BLaER1 treated with 17β-estradiol and CSF1 and Interleukin-3, amounts not matched to agents 10 nM and 100 nM (cell line): ENCODE measurements at regions not wholly inside any gene's neighbourhood (a gene's known extent, or its start where the extent isn't known, plus 50 kb on each side); places are given as distances from the start of the nearest gene placed in this dataset.
A peak's percentile ranks its signal among the peaks of the same experiment; 100 is the strongest.
"Not testable (repeated sequence)": the region's sequence is repeated elsewhere in the genome, so short reads cannot be mapped to it uniquely, and the experiment has no call there.

Experiments used
- H3K27ac ChIP-seq, 11 experiments: shearing (Covaris generic); formaldehyde crosslinking; 2 replicates each; pipeline ENCODE4 v1.8.1; 2022
- H3K27me3 ChIP-seq, 11 experiments: shearing (Covaris generic); formaldehyde crosslinking; 2 replicates each; pipeline ENCODE4 v1.8.1; 2022
- H3K36me3 ChIP-seq, 11 experiments: shearing (Covaris generic); formaldehyde crosslinking; 2 replicates each; pipeline ENCODE4 v1.8.1; 2022
- H3K4me1 ChIP-seq, 10 experiments: shearing (Covaris generic); formaldehyde crosslinking; 2 replicates each; pipeline ENCODE4 v1.8.1; 2022
- H3K4me2 ChIP-seq, 11 experiments: shearing (Covaris generic); formaldehyde crosslinking; 2 replicates each; pipeline ENCODE4 v1.8.1; 2022
- H3K4me3 ChIP-seq, 10 experiments: shearing (Covaris generic); formaldehyde crosslinking; 2 replicates each; pipeline ENCODE4 v1.8.1; 2022
- H3K9ac ChIP-seq, 11 experiments: shearing (Covaris generic); formaldehyde crosslinking; 2 replicates each; pipeline ENCODE4 v1.8.1; 2022
- H3K9me3 ChIP-seq, 11 experiments: shearing (Covaris generic); formaldehyde crosslinking; replicated peaks in 1 of 11; 2 replicates each; pipeline ENCODE4 v1.8.1; 2022
- H4K20me1 ChIP-seq, 11 experiments: shearing (Covaris generic); formaldehyde crosslinking; 2 replicates each; pipeline ENCODE4 v1.8.1; 2022
- Cebpa-rat ChIP-seq, 11 experiments: shearing (Covaris generic); IDR thresholded peaks; 2 replicates each; pipeline ENCODE4 v1.8.1; 2022

DNA sequence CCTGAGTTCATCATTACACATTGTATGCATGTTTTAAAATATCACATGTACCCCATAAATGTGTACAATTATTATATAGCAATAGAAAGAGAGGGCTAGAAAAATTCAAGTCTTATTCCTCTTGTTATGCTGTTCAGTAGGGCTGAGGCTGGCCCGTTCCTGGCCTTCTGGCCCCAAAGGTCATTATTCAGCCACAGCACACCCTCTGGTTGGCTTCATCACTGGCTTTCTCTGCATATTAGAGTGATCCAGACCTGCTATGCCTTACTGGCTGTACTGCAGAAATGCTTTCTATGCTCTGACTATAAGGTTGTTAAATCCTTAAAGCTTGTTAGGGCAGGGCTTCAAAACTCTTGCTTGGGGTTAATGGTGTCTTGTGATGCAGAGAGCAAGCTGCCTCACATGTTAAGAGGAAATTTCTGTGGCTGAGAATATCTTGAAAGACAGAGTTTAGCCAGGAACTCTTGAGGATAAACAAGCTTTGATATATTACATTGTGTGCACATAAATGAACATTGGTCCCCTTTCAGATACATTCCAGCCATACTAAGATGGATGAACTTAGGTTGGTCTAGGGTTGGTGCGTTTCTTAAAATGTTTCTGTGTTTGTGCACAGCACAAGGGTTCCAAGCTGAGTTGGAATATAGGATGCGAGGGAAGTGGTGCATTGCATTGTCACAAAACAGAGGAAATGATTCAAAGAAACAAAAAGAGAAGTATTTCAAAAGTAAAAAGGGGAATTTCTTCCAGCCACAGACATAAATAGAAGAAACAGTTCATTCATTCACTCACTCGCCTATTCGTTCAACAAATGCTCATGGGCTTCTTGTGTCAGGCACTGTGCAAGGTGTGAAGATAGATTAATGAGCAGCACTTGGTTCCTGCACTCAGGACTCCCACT, 61.6 kb upstream of the WDR11 start:
- no peaks in the 10 kb centered on the region for H4K20me1 ChIP-seq
- H3K27me3 ChIP-seq = no peaks in the 10 kb centered on the region
- peak overlapping the region in 9 of 11 experiments; percentile 20 to 82 (median 73); a peak in 17 of 22 replicates for H3K27ac ChIP-seq
- no peaks in the 10 kb centered on the region for H3K9me3 ChIP-seq
- H3K4me3 ChIP-seq = no peak overlapping the region
- H3K9ac ChIP-seq = peak overlapping the region in 7 of 11 experiments; percentile 13 to 68 (median 48); a peak in 11 of 22 replicates
- peaks cover 18 to 65% (median 50%) of the 10 kb centered on the region in 10 experiments for H3K4me1 ChIP-seq
- no peak for TF ChIP-seq Cebpa-rat (IDR thresholded peaks at IDR 0.05)
- peak overlapping the region in 10 of 11 experiments; percentile 5 to 92 (median 76); a peak in 20 of 22 replicates for H3K4me2 ChIP-seq
- H3K36me3 ChIP-seq = no peaks in the 10 kb centered on the region

GRCh38 chr10:120791316-120791715, 59.8 kb upstream of the WDR11 start:
- no peak for TF ChIP-seq Cebpa-rat (IDR thresholded peaks at IDR 0.05)
- Histone ChIP-seq H3K4me3 (no peak overlapping the region), H3K27me3 (no peaks in the 10 kb centered on the region)

DNA sequence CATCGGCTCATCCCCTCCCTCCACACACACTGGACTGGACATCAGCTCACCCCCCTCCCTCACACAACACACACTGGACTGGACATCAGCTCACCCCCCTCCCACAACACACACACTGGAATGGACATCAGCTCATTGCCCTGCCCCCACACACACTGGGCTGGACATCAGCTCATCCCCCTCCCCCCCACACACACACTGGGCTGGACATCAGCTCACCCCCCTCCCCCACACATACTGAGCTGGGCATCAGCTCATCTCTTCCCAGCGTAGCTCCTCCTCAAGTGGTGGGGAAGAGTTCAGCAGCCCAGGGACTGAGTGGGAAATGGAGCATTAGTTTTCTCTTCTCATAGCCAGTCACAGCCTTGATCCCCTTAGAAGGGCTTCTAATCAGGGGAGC, 58.1 kb upstream of the WDR11 start:
- Histone ChIP-seq H3K4me1 (peaks cover 18 to 66% (median 52%) of the 10 kb centered on the region in 10 experiments), H3K9me3 (peaks cover 0 to 6% (median 5%) of the 10 kb centered on the region in 11 experiments; a peak in 17 of 22 replicates), H3K4me3 (no peak overlapping the region), H3K9ac (no peak overlapping the region), H4K20me1 (no peaks in the 10 kb centered on the region), H3K27me3 (no peaks in the 10 kb centered on the region), H3K36me3 (no peaks in the 10 kb centered on the region), H3K4me2 (peak overlapping the region in 6 of 11 experiments; percentile 10 to 55 (median 46); a peak in 5 of 22 replicates), H3K27ac (peak overlapping the region in 2 of 11 experiments; percentile 2 to 27; a peak in 4 of 22 replicates)
- no peak for TF ChIP-seq Cebpa-rat (IDR thresholded peaks at IDR 0.05)

More at GRCh38 chr10:120791316-120791715, 59.8 kb upstream of the WDR11 start:
- no peaks in the 10 kb centered on the region for H3K36me3 ChIP-seq
- peak overlapping the region in 6 of 11 experiments; percentile 48 to 82 (median 74); a peak in 7 of 22 replicates for H3K27ac ChIP-seq
- no peaks in the 10 kb centered on the region for H4K20me1 ChIP-seq
- peaks cover 18 to 70% (median 52%) of the 10 kb centered on the region in 10 experiments for H3K4me1 ChIP-seq
- no peaks in the 10 kb centered on the region for H3K9me3 ChIP-seq
- H3K9ac ChIP-seq = no peak overlapping the region
- peak overlapping the region in 6 of 11 experiments; percentile 55 to 92 (median 88); a peak in 11 of 22 replicates for H3K4me2 ChIP-seq

GRCh38 chr10:120794390-120794789, 56.8 kb upstream of the WDR11 start:
- no peak overlapping the region for H3K4me3 ChIP-seq
- H4K20me1 ChIP-seq = no peaks in the 10 kb centered on the region
- no peaks in the 10 kb centered on the region for H3K27me3 ChIP-seq
- peak overlapping the region; percentile 35 to 76 (median 45) for H3K4me2 ChIP-seq
- peaks cover 0 to 11% (median 11%) of the 10 kb centered on the region in 11 experiments; a peak in 17 of 22 replicates for H3K9me3 ChIP-seq
- peaks cover 18 to 56% (median 43%) of the 10 kb centered on the region in 10 experiments for H3K4me1 ChIP-seq
- no peak for TF ChIP-seq Cebpa-rat (IDR thresholded peaks at IDR 0.05)
- H3K27ac ChIP-seq = peak overlapping the region in 5 of 11 experiments; percentile 2 to 49 (median 33); a peak in 7 of 22 replicates
- H3K36me3 ChIP-seq = no peaks in the 10 kb centered on the region
- no peak overlapping the region for H3K9ac ChIP-seq

GRCh38 chr10:120798276-120798675, 52.9 kb upstream of the WDR11 start:
- not testable (repeated sequence) for H3K27me3 ChIP-seq, H3K27ac ChIP-seq, H3K9ac ChIP-seq, H3K36me3 ChIP-seq, H3K4me2 ChIP-seq, H4K20me1 ChIP-seq, H3K4me3 ChIP-seq
- peaks cover 0 to 11% (median 11%) of the 10 kb centered on the region in 11 experiments; a peak in 17 of 22 replicates for H3K9me3 ChIP-seq
- peaks cover 6 to 38% (median 11%) of the 10 kb centered on the region in 10 experiments for H3K4me1 ChIP-seq

- Histone ChIP-seq H3K9me3 (peaks cover 0 to 11% (median 11%) of the 10 kb centered on the region in 11 experiments; a peak in 17 of 22 replicates), H3K27ac (peak overlapping the region in 3 of 11 experiments; percentile 31 to 74 (median 60); a peak in 4 of 22 replicates), H4K20me1 (no peaks in the 10 kb centered on the region), H3K27me3 (no peaks in the 10 kb centered on the region), H3K4me2 (peak overlapping the region in 3 of 11 experiments; percentile 54 to 86 (median 78); a peak in 6 of 22 replicates), H3K9ac (no peak overlapping the region), H3K4me3 (no peak overlapping the region), H3K36me3 (no peaks in the 10 kb centered on the region), H3K4me1 (peaks cover 0 to 36% (median 2%) of the 10 kb centered on the region in 10 experiments; a peak in 9 of 20 replicates)
- no peak for TF ChIP-seq Cebpa-rat (IDR thresholded peaks at IDR 0.05)
Measured at GRCh38 chr10:120799849-120800248, 51.3 kb upstream of the WDR11 start.

GRCh38 chr10:120800528-120801323, 50.4 kb upstream of the WDR11 start:
- Histone ChIP-seq H3K4me2 (peak overlapping the region in 2 of 11 experiments; percentile 78 to 86; a peak in 1 of 22 replicates), H3K4me1 (peaks cover 0 to 35% (median 2%) of the 10 kb centered on the region in 10 experiments; a peak in 8 of 20 replicates), H3K27ac (peak overlapping the region in 1 of 11 experiments; percentile 74; a peak in 1 of 22 replicates), H4K20me1 (no peaks in the 10 kb centered on the region), H3K4me3 (no peak overlapping the region), H3K36me3 (no peaks in the 10 kb centered on the region), H3K9me3 (peaks cover 0 to 11% (median 11%) of the 10 kb centered on the region in 11 experiments; a peak in 17 of 22 replicates), H3K27me3 (no peaks in the 10 kb centered on the region), H3K9ac (no peak overlapping the region)
- no peak for TF ChIP-seq Cebpa-rat (IDR thresholded peaks at IDR 0.05)
